ENCODE measurements at regions not wholly inside any gene's neighbourhood (a gene's known extent, or its start where the extent isn't known, plus 50 kb on each side); places are given as distances from the start of the nearest gene placed in this dataset.

DNA sequence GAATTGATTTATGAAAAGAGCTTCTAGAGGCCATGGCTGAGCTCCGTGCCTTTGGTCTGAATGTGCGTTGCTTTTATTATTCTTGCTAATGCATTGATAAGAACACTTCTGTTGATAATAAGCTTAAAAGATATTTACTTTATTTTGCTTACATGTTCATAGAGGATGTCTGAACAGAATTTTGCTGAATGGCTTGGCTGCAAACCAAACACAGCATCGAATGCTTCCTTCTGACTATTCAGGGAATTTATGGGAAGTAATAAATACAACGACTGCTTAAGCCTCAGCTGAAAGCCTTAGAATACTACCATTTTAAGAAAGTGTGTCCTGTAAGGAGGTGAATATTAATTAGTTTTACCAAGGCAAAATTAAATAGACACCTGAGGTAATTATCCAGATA is 643.5 kb upstream of the POT1 start:
- TF ChIP-seq, protein P1, sequence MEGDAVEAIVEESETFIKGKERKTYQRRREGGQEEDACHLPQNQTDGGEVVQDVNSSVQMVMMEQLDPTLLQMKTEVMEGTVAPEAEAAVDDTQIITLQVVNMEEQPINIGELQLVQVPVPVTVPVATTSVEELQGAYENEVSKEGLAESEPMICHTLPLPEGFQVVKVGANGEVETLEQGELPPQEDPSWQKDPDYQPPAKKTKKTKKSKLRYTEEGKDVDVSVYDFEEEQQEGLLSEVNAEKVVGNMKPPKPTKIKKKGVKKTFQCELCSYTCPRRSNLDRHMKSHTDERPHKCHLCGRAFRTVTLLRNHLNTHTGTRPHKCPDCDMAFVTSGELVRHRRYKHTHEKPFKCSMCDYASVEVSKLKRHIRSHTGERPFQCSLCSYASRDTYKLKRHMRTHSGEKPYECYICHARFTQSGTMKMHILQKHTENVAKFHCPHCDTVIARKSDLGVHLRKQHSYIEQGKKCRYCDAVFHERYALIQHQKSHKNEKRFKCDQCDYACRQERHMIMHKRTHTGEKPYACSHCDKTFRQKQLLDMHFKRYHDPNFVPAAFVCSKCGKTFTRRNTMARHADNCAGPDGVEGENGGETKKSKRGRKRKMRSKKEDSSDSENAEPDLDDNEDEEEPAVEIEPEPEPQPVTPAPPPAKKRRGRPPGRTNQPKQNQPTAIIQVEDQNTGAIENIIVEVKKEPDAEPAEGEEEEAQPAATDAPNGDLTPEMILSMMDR (IDR thresholded peaks at IDR 0.05) = no peak

DNA sequence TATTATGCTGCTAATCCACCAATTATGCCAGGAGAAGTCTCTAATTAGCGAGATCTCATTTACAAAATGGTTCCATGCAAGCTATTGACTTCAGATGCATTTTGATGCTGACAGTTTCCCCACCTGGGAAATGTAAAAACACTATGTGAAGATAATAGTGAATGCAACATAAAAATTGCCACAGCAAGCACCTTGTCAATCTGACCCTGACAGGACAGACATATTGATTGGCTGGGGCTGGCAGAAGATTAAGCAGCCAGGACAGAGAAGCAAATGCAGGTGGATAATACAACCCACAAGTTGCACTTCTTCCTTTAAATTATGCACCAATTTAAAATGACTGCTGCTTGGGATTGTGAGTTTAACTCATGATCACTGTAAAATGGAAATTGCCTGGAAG is 642.8 kb upstream of the POT1 start:
- TF ChIP-seq, protein P1 (IDR thresholded peaks at IDR 0.05) = no peak

DNA sequence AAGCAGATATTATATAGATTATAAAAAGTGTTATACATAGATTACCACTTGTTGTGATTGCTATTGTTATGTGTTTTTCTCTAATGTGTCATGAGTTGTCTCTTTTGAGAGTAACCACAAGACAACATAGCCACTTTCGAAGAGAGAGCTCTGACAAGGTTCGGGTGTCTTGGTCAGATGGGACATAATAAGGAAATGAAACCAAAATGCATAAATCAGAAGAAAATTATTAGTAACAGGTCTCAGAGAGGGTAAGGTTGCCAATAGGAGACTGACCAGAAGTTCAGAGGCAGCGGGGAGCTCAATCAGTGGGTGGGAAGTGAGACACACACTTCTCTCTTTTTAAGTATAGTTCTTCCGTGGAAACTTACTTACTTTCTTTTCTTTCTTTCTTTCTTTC is 639.2 kb upstream of the POT1 start:
- TF ChIP-seq, protein P1 (IDR thresholded peaks at IDR 0.05) = no peak

DNA sequence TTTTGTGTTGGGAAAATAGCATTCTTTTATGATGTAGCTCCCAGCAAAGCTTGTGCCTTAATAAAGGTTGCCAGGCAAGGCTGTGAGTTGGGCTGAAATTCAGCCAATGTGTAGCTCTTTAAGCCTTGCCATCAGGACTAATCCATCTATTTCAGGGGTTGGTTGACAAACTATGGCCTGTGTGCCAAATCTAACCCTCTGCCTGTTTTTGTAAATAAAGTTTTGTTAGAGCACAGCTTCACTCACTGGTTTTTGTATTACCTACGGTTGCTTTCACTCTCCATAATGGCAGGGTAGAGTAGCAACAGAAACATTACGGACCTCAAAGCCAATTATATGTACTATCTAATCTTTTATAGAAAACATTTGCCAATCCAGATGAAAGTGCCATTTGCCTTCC is 638.1 kb upstream of the POT1 start:
- TF ChIP-seq, protein P1 (IDR thresholded peaks at IDR 0.05) = no peak

DNA sequence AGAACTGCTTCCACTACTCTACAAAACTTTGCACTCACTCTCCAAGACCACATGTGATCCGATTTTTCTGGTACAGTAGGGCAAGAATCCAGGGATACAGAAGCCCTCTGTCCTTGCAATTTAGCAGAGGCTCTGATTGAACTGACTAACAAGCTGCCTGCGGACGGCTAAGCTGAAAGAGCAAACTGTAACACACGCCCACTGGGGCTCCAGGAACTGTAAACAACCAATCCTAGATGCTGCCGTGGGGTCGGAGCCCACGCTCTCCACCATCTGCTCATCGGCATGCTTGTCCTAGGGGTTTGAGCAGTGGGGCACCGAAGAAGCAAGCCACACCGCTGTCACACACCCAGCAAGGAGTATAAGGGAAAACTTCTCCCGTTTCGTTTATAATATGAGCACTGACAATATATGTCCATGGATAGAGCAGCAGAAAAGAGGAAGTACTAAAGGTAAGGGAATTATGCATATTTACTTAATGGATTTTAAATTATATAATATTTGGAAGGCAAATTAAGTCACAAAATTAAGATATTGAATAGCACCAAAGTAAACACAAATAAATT is 634.4 kb upstream of the POT1 start:
- TF ChIP-seq, protein P1 (IDR thresholded peaks at IDR 0.05) = no peak

DNA sequence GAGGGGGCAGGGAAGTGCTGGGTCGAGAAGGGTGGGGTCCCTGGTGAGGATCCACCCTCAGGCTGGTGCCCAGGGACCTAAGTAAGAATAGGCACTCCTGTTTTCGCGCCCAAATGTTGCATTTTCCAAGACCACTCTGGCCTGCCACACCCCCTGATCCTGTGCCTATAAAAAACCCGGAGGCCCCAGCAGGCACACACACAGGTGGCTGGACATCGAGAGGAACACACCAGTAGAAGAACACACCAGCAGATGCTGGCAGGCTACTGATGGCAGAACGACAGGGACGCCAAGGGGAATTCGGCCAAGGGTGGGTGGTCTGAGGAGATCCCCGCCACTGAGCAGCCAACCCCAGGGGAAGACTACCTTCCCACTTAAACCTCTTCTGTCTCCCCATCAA is 633.9 kb upstream of the POT1 start:
- TF ChIP-seq, protein P1 (IDR thresholded peaks at IDR 0.05) = no peak

DNA sequence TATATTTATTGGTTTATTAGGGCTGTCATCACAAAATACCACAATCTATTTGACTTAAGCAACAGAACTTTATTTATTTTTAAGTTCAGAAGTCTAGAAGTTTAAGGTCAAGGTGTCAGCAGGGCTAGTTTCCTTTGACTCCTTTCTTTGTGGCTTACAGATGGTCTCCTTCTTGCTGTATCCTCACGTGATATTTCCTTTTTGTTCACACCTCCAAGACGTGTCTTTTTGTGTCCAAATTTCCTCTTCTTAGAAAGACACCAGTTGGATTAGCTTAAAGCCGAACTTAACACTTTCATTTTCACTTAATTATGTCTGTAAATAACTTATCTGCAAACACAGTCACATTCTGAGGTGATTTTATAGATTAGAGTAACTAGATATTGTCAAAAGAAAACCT is 631.4 kb upstream of the POT1 start:
- TF ChIP-seq, protein P1 (IDR thresholded peaks at IDR 0.05) = no peak

DNA sequence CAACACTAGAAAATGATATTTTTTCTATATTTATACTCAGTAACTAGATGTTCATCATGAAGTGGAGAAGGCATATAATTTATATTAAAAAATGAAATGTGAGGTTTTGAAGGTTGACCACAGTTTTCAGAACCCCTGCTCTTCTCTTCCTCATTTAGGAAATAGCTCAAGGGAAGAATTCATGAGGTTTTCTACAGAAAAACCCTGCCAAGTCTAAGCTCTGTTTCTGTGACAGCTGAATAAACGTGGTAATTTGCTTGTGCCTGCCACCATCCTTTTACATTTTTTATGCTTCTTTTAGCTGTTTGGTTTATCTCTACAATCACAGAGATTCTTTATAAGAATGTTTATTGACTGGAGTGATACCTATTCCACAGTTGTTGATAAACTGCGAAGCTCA is 630.3 kb upstream of the POT1 start:
- TF ChIP-seq, protein P1 (IDR thresholded peaks at IDR 0.05) = no peak
